Hepatocyte (in vitro differentiated cells): ENCODE measurements at regions not wholly inside any gene's neighbourhood (a gene's known extent, or its start where the extent isn't known, plus 50 kb on each side); places are given as distances from the start of the nearest gene placed in this dataset.

Experiments used
- DNase-seq: peaks from one replicate; pipeline ENCODE4 v3.0.0-alpha.2; 2016; ENCODE audit warnings: low spot score
- H2AFZ ChIP-seq: fragments of 200-600 bp; sonication (generic); 2 replicates; pipeline ENCODE4 v1.6.0; 2016; ENCODE audit warnings: antibody characterized with exemption, mild to moderate bottlenecking
- H3K27ac ChIP-seq: fragments of 200-600 bp; sonication (generic); 2 replicates; pipeline ENCODE4 v1.5.1; 2016; ENCODE audit warnings: mild to moderate bottlenecking
- H3K27me3 ChIP-seq: fragments of 200-600 bp; sonication (generic); 2 replicates; pipeline ENCODE4 v1.6.1; 2016
- H3K36me3 ChIP-seq: fragments of 200-600 bp; sonication (generic); replicated peaks from 2 replicates; pipeline ENCODE4 v1.5.1; 2016; ENCODE audit warnings: low read depth; ENCODE audit not compliant: insufficient read depth
- H3K4me1 ChIP-seq: fragments of 200-600 bp; sonication (generic); 2 replicates; pipeline ENCODE4 v1.5.1; 2016; ENCODE audit warnings: mild to moderate bottlenecking, moderate library complexity; ENCODE audit not compliant: insufficient read depth
- H3K4me2 ChIP-seq: fragments of 200-600 bp; sonication (generic); 2 replicates; pipeline ENCODE4 v1.6.0; 2016
- H3K4me3 ChIP-seq: fragments of 200-600 bp; sonication (generic); 2 replicates; pipeline ENCODE4 v1.5.1; 2016; ENCODE audit warnings: mild to moderate bottlenecking
- H3K79me2 ChIP-seq: fragments of 200-600 bp; sonication (generic); 2 replicates; pipeline ENCODE4 v1.6.0; 2017; ENCODE audit warnings: mild to moderate bottlenecking
- H3K9me2 ChIP-seq: fragments of 200-600 bp; sonication (generic); replicated peaks from 2 replicates; pipeline ENCODE4 v1.6.0; 2017; ENCODE audit warnings: mild to moderate bottlenecking; ENCODE audit not compliant: insufficient read depth
- H3K9me3 ChIP-seq: fragments of 200-600 bp; sonication (generic); 2 replicates; pipeline ENCODE4 v1.5.1; 2016; ENCODE audit warnings: low read depth, mild to moderate bottlenecking
- H4K20me1 ChIP-seq: fragments of 200-600 bp; sonication (generic); 2 replicates; pipeline ENCODE4 v1.6.0; 2016; ENCODE audit warnings: mild to moderate bottlenecking; ENCODE audit not compliant: insufficient read depth, poor library complexity, severe bottlenecking
- EZH2 ChIP-seq: fragments of 200-600 bp; sonication (generic); IDR thresholded peaks from 2 replicates; pipeline ENCODE4 v1.6.1; 2016; ENCODE audit warnings: antibody characterized with exemption, mild to moderate bottlenecking, borderline replicate concordance
- EZH2phosphoT487 ChIP-seq: fragments of 200-600 bp; sonication (generic); IDR thresholded peaks from one replicate; pipeline ENCODE4 v1.6.1; 2018; ENCODE audit warnings: antibody characterized with exemption, mild to moderate bottlenecking, low read depth, moderate library complexity; ENCODE audit not compliant: unreplicated experiment, severe bottlenecking
- WGBS: methylation state at CpG from one replicate; pipeline ENCODE4 v1.1.6; 2016; ENCODE audit warnings: low lambda C conversion rate; ENCODE audit errors: missing lambda C conversion rate; 5-methylcytosine and 5-hydroxymethylcytosine counted together
- TF ChIP-seq, protein P1 (sequence below): fragments of 200-600 bp; sonication (generic); IDR thresholded peaks from 2 replicates; pipeline ENCODE4 v1.5.1; 2016; ENCODE audit warnings: antibody characterized with exemption, mild to moderate bottlenecking; ENCODE audit not compliant: poor library complexity

- Histone ChIP-seq H3K9me3 (no peaks in the 10 kb centered on the region), H3K27me3 (no peaks in the 10 kb centered on the region), H4K20me1 (no peaks in the 10 kb centered on the region), H3K36me3 (no peaks in the 10 kb centered on the region), H3K4me1 (no peaks in the 10 kb centered on the region), H3K9me2 (no peaks in the 10 kb centered on the region), H3K4me2 (no peak overlapping the region), H3K79me2 (no peaks in the 10 kb centered on the region), H2AFZ (no peak overlapping the region), H3K27ac (no peak overlapping the region), H3K4me3 (no peak overlapping the region)
- DNase-seq, result no peak
- 79% methylated on average over 6 of the region's 6 CpGs for WGBS
- TF ChIP-seq EZH2phosphoT487 (no peak), EZH2 (no peak)
- TF ChIP-seq, protein P1, sequence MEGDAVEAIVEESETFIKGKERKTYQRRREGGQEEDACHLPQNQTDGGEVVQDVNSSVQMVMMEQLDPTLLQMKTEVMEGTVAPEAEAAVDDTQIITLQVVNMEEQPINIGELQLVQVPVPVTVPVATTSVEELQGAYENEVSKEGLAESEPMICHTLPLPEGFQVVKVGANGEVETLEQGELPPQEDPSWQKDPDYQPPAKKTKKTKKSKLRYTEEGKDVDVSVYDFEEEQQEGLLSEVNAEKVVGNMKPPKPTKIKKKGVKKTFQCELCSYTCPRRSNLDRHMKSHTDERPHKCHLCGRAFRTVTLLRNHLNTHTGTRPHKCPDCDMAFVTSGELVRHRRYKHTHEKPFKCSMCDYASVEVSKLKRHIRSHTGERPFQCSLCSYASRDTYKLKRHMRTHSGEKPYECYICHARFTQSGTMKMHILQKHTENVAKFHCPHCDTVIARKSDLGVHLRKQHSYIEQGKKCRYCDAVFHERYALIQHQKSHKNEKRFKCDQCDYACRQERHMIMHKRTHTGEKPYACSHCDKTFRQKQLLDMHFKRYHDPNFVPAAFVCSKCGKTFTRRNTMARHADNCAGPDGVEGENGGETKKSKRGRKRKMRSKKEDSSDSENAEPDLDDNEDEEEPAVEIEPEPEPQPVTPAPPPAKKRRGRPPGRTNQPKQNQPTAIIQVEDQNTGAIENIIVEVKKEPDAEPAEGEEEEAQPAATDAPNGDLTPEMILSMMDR, result no peak
Measured at GRCh38 chr12:127703026-127703425, 563.9 kb upstream of the TMEM132C start.

DNA sequence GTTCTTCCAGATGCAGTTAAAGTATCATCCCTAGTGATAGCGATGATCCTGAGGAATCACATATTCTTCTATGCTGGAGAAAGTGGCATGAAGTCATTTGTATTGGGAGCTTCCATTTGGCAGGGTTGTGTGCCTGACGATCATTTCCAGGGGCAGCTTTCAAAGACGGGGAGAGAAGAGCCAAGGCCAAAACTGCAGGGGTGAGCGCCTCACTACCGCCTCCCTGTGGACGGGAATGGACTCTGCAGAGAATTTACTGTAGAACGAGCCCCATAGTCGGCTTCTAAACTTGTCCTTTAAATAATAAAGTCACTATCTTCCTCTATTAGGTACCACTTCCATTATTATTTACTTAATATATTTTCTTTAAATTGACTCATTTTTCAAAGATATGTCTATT lies 555.9 kb upstream of the TMEM132C start:
- Histone ChIP-seq H3K36me3 (no peaks in the 10 kb centered on the region), H3K27ac (no peak overlapping the region), H3K4me1 (no peaks in the 10 kb centered on the region), H3K27me3 (no peaks in the 10 kb centered on the region), H4K20me1 (no peaks in the 10 kb centered on the region), H3K4me2 (no peak overlapping the region), H3K79me2 (no peaks in the 10 kb centered on the region), H2AFZ (no peak overlapping the region), H3K9me3 (no peaks in the 10 kb centered on the region), H3K4me3 (no peak overlapping the region), H3K9me2 (no peaks in the 10 kb centered on the region)
- TF ChIP-seq, protein P1, result peak; percentile 34
- no peak for TF ChIP-seq EZH2
- TF ChIP-seq EZH2phosphoT487, result no peak
- 46% methylated on average over 8 of the region's 8 CpGs for WGBS
- DNase-seq, result no peak

DNA sequence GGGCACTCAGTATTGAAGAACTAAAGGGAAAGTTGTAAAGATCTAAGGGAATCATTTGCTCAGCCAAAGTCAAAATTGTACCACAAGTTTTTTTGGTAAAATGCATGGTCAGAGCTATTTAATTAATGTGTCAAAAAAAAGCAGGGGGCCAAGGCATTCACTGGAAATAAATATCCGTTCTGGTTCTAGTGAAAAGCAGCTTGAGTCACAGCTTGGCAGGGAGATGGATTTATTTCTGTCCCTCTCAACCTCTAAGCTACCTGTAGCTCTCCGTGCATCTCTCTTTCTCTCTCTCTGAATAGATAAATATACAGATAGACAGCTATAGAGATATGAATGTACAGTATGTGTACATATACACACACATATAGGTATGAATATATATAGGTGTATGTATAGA lies 554.4 kb upstream of the TMEM132C start:
- Histone ChIP-seq H3K9me3 (no peaks in the 10 kb centered on the region), H3K27ac (no peak overlapping the region), H3K9me2 (no peaks in the 10 kb centered on the region), H3K79me2 (no peaks in the 10 kb centered on the region), H2AFZ (no peak overlapping the region), H3K27me3 (no peaks in the 10 kb centered on the region), H3K4me3 (no peak overlapping the region), H3K4me2 (no peak overlapping the region), H3K4me1 (no peaks in the 10 kb centered on the region), H4K20me1 (no peaks in the 10 kb centered on the region), H3K36me3 (no peaks in the 10 kb centered on the region)
- 75% methylated on average over 2 of the region's 2 CpGs for WGBS
- DNase-seq, result no peak
- no peak for TF ChIP-seq EZH2phosphoT487
- no peak for TF ChIP-seq EZH2
- TF ChIP-seq, protein P1, result no peak

GRCh38 chr12:127716166-127716565 lies 550.8 kb upstream of the TMEM132C start:
- TF ChIP-seq EZH2phosphoT487, result no peak
- TF ChIP-seq, protein P1, result no peak
- TF ChIP-seq EZH2, result no peak
- Histone ChIP-seq H3K27me3 (no peaks in the 10 kb centered on the region), H2AFZ (no peak overlapping the region), H3K79me2 (no peaks in the 10 kb centered on the region), H3K4me1 (no peaks in the 10 kb centered on the region), H3K4me3 (no peak overlapping the region), H3K27ac (no peak overlapping the region), H3K4me2 (no peak overlapping the region), H4K20me1 (no peaks in the 10 kb centered on the region), H3K9me2 (no peaks in the 10 kb centered on the region), H3K9me3 (no peaks in the 10 kb centered on the region), H3K36me3 (no peaks in the 10 kb centered on the region)
- DNase-seq, result no peak
- WGBS, result 72% methylated on average over 2 of the region's 2 CpGs
